ENCODE measurements at regions not wholly inside any gene's neighbourhood (a gene's known extent, or its start where the extent isn't known, plus 50 kb on each side); places are given as distances from the start of the nearest gene placed in this dataset.

- TF ChIP-seq CTCF (IDR thresholded peaks at IDR 0.05; ENCODE audit: control extremely low read depth, extremely low read depth, low read depth, missing control alignments): no peak
- no peak for DNase-seq (ENCODE audit: extremely low spot score)
- ChIA-PET POLR2A (no interaction called here), CTCF (no interaction called here)
Measured at GRCh38 chr14:51444353-51445000, 204.4 kb downstream of the TMX1 start.

- POLR2A ChIA-PET: no interaction called here
- no peak for TF ChIP-seq CTCF (IDR thresholded peaks at IDR 0.05; ENCODE audit: control extremely low read depth, extremely low read depth, low read depth, missing control alignments)
- CTCF ChIA-PET: no interaction called here
- DNase-seq (ENCODE audit: extremely low spot score): no peak
Measured at GRCh38 chr14:51445001-51445390, 204.9 kb downstream of the TMX1 start.

DNA sequence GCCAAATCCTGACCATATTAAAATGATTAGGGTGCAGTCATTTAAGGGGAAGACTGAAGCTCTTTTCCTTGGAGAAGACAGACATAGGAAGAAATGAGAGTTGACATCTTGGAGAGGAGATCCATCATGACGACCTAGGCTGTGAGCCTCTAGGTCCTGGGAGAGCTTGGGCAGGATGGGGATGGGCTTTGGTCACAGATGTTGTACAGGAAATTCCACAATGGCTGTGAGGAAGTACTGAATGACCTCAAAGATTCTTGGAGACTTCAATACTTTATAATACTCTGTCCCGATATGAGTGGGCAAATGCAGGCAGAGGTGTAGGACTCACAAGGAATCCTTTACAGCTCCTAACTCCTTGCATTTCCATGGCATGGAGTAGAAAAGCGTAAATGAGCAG lies 204.9 kb upstream of the FRMD6 start:
- ChIA-PET POLR2A (no interaction called here), CTCF (interaction anchor here (1.5 kb wide), 1 partner anchor 18 kb away, joined by 4 read pairs; no protein-coding TSS in a partner anchor)
- no peak for DNase-seq (ENCODE audit: extremely low spot score)
- no peak for TF ChIP-seq CTCF (IDR thresholded peaks at IDR 0.05; ENCODE audit: control extremely low read depth, extremely low read depth, low read depth, missing control alignments)

GRCh38 chr14:51447411-51447810 lies 204.3 kb upstream of the FRMD6 start:
- ChIA-PET POLR2A (no interaction called here), CTCF (interaction anchor here (1.5 kb wide), 1 partner anchor 18 kb away, joined by 4 read pairs; no protein-coding TSS in a partner anchor)
- TF ChIP-seq CTCF (IDR thresholded peaks at IDR 0.05; ENCODE audit: control extremely low read depth, extremely low read depth, low read depth, missing control alignments): no peak
- DNase-seq (ENCODE audit: extremely low spot score): no peak

- CTCF ChIA-PET: interaction anchor here (1.5 to 3.1 kb wide), 3 partner anchors 11 to 331 kb away, joined by 3 to 9 read pairs (median 3); no protein-coding TSS in a partner anchor
- DNase-seq (ENCODE audit: extremely low spot score): no peak
- TF ChIP-seq CTCF (IDR thresholded peaks at IDR 0.05; ENCODE audit: control extremely low read depth, extremely low read depth, low read depth, missing control alignments): no peak
- POLR2A ChIA-PET: no interaction called here
Measured at GRCh38 chr14:51448831-51449670, 202.7 kb upstream of the FRMD6 start.

DNA sequence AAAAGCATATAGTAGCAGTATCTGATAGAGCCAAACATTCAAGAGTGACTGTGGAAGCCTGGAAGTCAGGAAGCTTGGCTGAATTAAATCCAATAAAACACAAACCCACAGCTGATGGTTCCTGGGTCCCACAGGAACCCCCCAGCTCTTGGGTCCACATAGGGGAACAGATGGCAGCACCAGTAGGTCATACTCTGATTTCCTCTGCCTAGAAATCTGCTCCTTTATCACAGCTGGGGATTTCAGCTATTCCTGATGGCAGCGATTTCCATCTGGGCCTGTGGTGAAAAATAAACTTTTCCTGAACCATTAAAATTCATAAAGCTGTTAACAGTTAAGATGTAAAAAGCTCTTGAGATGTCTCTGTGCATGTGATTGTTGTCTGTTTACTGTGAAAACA lies 202.0 kb upstream of the FRMD6 start:
- TF ChIP-seq CTCF (IDR thresholded peaks at IDR 0.05; ENCODE audit: control extremely low read depth, extremely low read depth, low read depth, missing control alignments): no peak
- no peak for DNase-seq (ENCODE audit: extremely low spot score)
- CTCF ChIA-PET: interaction anchor here (1.4 to 3.1 kb wide), 3 partner anchors 11 to 15 kb away, joined by 3 to 9 read pairs (median 3); no protein-coding TSS in a partner anchor
- POLR2A ChIA-PET: no interaction called here
